GM19043 (cell line): ENCODE measurements at regions not wholly inside any gene's neighbourhood (a gene's known extent, or its start where the extent isn't known, plus 50 kb on each side); places are given as distances from the start of the nearest gene placed in this dataset.

Experiments
- ATAC-seq: cut with Tn5 transposase; IDR thresholded peaks from one replicate; pipeline ENCODE4 v1.9.1; 2021; ENCODE audit warnings: low read depth; ENCODE audit not compliant: unreplicated experiment

DNA sequence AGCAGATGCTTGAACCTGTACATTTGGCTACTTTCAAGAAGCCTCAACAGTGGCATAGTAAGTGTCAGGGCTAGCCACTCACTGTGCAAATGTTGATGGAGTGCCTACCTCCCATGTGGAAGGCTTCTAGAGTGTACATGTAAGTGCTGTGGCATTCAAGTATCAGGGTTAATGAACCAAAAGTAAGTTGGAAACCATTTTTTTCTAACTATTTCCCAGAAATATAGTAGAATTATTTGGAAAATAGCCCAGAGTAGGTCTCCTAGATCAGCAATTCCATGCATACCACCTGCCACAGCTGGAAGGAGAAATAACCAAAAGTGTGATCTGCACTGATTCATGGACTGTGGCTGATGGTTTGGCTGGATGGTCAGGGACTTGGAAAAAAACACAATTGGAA is 53.3 kb downstream of the FOXD1 start:
- ATAC-seq: no peak

DNA sequence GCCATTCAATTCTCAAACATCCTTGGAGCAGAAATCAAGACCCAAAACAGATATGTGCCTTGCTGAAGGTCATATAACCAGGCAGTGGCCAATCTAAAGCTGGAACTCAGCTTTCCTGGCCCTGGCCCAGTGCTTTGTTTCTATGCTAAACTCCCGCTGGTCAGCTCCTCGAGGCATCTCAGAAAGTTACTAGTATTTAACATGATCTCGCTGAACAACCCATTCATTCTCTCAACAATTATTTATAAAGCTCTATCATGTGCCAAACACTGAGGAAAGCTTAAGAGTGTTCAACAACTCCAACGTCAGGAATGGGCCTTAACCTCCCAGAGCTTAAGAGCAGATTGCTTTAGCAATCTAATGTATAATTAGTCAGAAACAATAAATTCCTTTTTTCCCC is 54.0 kb downstream of the FOXD1 start:
- no peak for ATAC-seq

DNA sequence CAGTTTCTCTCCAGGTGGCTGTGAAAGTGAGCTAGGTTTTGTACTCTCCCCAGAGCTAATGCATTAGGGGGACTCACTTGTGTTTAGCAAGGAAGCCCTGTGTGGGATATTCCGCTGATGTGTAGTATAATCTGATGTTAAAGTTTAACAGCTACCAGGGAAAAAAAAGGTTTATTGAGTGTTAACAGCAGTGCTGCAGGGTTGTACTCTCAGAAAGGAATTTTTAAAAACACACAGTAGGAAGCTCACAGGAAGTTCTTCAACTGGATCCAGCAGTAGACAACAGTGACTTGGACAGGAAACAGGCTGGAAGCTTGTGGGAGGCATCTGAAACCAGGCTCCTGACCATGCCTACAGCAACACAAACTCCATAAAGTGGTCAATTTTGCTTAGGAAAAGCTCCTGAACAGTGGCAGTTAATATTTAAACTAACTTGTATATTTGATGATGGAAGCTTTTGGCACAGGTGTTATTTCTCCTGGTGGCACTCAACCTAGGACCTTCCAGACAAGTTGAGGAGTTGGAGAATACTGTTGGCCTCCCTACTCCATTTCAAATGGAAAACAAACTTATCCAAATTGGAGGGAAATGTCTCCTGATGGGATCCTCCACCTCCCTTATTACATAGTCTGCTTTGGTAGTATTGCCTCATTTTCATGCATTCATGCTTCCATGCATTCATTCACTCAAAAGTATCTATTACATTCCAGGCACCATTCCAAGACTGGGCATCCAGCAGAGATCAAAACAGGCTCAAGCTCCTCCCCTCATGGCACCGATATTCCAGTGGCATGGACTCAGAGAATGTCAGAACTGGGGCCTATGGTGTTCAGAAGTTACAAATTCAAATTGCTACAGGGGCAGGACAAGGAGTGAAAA is 54.7 kb downstream of the FOXD1 start:
- no peak for ATAC-seq

DNA sequence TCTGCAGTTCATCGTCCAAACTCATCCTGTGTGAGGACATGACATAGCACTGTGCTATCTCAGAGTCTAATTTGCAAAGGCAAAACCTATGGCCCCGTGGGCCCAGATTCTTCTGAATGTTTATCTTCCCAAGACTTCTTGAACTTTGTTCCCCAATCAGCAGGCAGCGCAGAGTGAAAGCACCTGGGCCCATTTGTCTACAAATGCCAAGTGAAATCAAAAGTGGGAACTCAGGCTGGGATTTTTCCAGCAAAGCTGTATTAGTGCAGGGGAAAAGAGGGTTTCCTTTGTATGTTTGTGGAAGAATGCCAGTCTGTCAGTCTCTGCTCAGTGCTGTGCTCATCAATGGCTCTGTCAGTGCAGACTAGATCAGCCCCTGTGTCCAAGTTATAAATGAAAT is 55.8 kb downstream of the FOXD1 start:
- no peak for ATAC-seq

DNA sequence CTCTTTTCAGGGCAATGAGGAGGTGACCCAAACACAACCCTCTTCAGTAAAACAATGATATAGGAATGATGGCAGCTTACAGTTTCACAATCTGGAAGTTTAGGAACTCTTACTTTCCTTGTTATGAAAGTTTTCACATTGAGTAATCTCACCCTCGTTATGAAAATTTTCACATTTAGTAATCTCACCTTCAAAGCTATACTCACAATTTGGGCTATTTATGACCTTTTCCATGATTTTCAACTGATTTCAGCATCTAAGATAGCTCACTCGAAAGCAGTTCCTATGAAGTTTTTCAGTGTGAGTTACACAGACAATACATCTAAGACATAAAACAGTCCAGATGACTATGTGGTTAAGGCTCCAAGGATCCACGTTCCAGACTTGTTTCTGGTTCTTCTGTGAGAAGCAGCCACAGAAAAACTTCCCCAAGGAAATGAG is 57.1 kb downstream of the FOXD1 start:
- ATAC-seq: no peak

DNA sequence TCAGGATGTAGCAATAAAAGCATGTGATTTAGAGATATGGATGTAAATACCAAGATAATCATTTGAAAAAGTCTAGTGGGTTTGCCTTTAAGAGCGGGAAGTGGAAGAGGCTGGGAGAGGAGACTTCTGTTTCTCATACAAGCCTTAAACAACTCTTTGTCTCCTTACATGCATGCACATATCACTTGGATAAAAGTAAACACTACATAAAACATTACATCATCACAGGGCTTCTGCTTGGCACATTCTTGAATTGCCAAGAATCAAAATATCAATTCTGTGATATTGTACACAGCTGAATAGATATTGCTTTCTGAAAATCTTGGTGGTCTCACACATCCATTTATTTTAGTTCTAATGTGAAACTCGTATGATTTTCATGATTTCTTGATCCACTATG is 57.6 kb downstream of the FOXD1 start:
- ATAC-seq: no peak

DNA sequence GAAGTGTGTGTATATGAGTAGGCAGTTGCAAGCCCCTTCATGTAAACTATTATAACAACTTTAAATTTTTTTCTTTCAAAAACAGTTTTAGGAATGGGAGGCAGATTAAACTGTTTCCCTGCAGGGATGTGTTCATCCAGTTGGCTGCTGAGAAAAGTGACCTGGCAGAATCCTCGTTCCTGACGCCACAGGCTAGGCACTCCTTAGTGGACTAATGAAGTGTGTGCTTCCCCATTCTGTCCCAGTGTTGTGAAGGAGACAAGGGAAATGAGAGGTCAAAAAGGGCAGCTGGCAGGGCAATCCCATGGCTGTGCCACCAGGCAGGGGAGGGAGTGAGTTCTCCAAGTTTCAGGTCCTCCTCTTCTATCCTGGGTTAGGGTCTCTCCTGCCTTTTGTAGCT is 59.8 kb downstream of the FOXD1 start:
- no peak for ATAC-seq

DNA sequence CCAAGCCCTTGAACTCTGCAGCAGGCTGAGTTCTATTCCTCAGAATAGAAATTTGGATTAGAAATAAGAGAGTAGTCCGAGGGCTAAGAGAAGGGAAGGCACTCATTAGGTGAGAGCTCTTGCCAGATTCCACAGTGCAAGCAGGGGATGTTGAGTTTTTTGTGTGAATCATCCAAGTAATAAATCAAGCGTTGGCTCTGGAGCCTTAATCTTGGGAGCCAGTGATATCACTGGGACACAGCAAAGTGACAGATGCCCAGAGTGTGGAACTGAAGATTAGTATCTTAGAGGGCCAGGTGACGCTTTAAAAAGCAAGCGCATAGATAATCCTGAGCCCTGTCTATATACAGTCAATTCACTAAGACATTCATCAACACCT is 60.3 kb downstream of the FOXD1 start:
- ATAC-seq: no peak

DNA sequence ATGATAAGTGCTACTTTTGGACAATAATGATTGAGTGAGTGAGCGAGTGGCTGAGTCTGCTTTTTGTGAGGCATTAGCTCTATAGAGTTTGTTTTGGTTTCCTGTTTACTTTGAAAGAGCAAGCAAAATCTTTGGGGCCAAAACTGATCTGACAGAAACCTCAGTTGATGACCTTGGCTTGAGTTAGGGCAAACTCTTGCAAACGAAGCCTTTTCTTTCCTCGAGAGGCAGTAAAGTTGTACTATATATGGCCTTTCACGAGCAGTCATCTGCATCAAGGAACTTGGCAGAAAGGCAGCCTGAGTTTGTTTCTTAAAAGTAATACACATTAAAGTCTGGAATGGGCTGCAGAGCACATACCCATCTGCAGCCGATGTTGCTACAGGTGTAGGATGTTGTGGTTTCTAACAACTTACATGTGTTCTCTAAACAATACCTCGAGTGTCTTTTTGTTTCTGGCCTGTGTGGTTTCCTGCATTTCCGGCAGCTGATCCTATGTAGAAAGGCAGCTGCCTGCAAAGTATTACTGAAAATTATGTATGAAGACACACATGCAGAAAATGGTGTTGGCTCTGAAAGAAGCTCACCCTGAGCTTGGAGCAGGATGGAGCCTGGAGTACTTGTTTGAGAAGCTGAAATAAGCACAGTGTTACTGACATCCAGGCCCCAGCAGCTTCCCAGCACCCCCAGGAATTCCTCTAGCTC is 60.8 kb downstream of the FOXD1 start:
- peak; percentile 88 for ATAC-seq

DNA sequence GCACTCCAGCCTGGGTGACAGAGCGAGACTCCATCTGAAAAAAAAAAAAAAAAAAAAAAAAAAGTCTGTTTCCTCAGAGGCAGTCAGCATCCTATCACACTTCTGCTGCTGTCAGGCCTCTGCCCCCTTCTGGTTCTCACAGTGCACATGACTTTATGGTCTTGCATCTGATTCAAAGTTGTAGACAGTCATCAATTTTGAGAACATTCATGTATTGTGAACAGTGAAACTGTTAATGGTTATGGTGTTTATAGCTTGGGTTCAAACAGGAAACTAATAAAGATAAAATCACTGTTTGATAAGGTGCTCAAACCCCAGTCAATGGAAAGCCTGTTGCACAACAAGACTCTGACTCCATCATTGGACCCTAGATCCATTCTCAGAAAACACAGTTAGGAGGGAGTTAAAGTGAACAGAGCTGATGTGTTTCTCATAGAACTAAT is 61.4 kb downstream of the FOXD1 start:
- ATAC-seq: no peak

DNA sequence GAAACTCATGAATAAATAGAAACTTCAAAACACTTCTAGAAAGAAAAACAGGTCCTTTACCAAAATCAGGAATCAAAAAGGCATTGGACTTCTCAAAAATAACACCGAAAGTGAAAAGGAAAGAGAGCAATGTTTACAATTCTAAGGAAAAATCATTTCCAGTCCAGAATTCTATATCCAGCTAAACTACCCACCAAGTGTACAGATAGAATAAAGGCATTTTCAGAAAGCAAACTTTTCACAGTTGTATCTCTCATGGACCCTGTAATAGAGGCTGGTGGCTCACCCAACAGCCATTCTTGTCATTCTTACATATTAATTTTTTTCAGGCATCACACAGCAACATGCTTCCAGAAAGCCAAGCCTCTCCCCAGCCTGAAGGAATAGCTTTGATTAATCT is 63.7 kb downstream of the FOXD1 start:
- ATAC-seq: no peak

DNA sequence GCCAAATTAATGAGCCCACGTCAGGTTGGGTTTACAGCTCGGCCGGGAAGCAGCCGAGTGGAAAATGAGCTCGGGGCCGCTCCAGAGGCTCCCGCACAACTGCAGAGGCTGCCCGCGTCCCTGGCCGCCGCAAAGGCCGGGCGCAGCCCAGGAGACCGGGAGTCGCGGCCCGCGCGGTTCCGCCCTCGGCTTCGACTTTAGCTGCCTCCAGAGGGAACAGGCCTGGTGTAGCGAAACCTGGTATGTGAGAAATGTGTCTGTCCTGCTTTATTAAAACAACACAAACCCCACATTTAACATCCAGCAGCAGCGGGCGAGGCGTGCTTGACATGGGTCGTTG is 66.2 kb downstream of the FOXD1 start:
- ATAC-seq: no peak

DNA sequence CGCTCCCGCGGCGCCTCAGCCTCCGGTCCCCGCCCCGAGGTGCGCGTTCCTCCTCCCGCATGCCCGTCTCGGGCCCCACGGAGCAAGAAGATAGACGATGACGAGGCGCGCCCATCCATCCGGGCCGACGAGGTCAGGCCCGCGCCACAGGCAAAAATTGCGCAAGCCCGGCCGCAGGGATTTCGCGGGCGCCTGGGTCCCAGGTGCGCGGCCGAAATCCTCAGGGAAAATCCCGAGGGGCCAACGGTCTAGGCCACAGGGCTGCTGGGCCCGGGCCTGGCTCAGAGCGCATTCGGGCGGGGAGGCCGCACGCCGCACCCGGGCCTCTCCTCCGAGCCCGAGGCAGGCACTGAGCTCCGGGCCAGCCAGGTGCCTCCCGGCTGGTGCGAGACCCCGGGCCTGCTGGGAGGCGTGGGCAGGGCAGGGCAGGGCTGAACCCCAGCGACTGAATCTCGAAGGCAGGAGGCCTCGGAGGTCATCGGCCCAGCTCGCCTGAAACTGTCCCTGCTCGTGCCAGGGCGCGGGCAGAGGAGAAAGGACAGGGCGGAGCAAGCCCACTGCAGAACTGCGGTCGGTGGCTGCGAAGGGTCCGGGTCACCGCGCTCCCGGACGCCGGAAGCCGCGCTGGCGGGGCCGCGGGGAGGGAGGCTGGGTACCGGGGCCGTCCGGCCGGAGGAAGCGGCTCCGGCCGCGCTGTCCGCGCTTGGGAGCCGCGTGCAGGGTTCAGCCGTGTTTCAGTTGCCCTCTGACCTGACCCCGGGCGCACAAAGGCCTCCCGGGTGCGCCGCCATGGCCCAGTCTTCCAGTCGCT is 66.8 kb downstream of the FOXD1 start:
- ATAC-seq: no peak

DNA sequence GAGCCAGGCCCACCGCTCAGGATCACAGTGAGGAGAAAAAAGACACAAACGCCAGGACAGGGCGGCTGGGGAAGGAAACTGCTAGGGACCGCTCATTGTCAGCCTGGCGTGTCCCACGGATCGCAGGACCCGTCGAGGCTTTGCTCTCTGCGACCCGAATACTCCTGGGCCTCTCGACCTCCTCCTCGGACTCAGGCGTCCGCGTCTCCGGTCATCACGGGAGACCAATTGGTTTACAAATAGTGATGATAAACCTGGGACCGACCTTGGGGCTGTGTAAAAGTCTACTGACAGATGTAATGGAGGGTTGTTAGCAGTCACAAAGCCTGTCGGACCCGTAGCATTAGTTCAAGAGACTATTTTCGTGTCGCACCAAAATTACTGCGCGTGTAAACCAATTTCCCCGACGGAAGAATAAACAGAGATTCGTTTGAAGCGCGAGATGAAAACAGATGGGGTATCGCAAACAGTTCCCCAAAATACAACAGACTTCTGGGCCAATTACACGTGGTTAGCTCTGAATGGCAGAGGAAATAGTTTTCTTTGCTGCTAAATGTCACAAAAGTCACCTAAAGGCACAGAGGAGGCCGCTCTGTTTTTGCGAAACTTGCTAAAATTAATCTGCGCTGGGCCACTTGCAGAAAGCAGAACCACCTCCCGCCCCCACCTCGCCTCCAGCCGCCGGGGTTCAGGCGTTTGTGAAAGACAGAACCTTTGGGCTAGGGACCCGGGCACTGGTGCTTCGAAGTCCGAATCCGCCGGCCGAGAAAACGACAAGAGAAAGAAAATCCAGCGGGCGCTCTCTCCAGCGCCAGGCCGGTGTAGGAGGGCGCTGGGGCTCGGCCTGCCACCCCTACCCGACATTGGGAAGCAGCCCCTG is 67.6 kb downstream of the FOXD1 start:
- no peak for ATAC-seq

DNA sequence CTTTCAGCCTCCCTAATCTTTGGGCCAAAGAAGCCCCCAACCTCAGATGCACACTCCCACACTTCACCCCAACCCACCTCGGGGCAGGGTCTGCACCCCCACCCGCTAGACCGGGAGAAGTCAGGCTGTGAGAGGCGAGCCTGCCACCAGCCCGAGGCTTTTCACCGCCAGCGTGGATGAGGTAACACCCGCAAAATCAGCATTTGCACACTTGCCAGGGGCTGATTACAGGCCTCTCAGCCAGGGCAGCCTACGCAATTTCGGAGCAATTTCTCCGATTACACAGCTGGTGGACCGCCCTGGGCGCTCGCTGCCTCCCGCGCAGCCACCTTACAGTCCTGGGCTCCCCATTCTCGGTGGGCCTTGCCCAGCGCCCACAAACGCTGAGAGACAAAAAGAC is 68.5 kb downstream of the FOXD1 start:
- ATAC-seq: no peak

DNA sequence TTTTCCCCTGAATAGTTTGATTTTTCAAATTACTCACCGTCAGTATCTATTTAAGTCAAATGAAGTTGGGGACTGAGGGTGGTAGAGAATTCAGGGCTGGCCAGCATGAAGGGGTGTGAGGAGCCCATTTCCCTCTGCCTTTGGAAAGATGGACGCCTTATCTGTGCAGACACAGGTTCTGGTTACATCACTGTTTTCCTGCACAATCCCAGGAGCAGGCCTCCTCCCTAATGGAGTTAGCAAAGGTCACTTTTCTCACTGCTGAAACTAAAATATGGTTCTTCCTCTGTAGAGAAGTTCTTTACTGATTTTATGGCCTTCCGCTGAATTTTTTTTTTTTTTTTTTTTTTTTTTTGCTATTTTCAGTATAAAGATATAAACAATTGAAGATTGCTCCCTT is 69.1 kb downstream of the FOXD1 start:
- no peak for ATAC-seq

DNA sequence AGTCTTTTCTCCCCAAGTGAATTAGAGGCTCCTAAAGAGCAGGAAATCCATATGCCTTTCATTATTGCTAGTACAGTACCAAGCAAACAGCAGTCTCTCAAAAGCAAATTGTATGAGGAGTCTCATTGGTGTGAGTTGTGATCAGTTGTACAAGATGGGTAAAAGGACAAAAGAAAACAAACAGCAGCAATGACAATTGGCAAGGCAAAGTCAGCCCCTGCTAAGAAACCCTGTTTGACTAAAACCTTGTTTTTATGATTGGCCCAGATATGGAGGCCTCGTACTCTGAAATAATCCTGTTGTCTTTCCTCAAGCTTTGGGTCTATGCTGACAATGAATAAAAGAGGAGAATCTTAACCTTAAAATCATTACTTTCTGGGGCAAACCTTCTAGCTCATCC is 69.8 kb downstream of the FOXD1 start:
- ATAC-seq: no peak

DNA sequence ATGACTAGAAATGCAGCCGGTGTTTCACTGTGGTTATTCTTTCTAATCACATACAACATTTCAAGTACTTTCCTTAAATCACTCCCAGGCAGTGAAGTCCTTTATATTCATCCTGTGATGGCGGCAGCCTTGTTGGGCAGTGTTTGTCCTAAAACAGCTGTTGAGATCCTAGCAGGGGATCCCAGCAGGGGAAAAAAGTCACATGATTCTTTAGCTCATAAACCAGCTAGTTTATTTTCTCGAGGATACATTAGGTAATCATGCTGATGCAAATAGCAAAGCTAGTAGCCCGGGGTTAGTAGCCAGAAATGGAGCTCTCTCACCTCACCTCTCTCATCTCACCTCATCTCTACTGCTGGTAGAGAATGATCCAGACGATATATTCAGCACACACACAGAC is 70.5 kb downstream of the FOXD1 start:
- no peak for ATAC-seq

DNA sequence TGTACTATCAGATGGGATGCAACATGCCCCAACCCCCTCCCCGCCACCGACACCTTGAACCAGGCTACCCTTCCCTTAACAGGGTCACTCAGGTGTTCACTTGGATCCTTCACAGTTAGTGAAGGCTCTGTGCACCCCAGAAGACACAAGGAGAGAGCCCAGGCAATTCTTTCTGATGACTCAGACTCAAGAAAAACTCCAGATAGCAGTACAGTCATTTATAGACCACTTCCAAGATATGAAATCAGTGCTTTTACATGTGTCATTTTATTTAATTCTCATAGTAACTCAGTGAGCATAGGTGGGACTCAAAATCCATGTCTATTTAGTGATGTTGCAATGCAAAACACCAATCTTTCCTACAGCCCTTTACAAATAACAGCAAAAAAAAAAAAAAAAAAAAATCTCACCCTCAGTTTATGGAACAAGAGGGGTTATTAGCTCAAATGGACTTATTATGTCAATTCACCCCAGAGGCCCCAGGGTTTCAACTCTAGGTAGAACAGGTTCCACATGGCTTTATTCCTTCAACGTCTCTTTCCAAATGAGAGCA is 71.9 kb downstream of the FOXD1 start:
- ATAC-seq: no peak

DNA sequence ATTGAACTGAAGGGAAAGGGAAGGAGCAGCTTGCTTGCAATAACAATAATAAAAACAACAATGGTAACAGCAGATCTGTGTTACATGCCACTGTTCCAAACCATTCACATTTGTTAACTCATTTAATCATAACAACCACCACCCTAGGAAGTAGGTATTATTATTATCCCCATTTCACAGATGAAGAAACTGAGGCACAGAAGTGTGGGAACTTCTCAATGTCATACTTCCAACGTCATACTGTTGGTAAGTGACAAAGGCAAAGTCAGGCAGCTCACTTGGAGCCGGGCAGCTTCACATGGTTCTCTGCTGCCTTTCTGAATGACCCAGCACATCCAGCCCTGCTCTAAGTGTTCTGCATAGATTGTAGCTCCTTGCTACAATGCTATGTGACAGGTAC is 72.6 kb downstream of the FOXD1 start:
- no peak for ATAC-seq
